ENCODE measurements at regions not wholly inside any gene's neighbourhood (a gene's known extent, or its start where the extent isn't known, plus 50 kb on each side); places are given as distances from the start of the nearest gene placed in this dataset.

DNA sequence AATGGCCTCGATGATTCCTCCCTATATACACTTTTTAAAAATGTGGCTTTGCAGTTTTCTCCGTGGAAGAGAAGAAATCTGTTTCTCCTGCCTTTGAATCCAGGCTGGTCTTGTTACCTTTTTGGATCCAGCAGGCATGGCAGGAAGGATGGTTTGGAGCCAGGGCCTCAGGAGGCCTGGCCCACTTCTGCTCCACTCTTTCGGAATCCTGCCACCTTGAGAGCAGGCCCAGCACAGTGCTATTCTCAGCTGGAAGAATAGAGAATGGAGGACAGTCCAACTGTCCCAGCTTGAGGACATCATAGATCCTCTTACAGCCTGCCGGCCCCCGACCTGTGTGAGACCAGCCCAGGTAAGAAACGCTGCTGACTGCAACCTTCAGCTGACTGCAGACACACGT, 421.5 kb downstream of the FUT8 start:
- TF ChIP-seq, protein P1, sequence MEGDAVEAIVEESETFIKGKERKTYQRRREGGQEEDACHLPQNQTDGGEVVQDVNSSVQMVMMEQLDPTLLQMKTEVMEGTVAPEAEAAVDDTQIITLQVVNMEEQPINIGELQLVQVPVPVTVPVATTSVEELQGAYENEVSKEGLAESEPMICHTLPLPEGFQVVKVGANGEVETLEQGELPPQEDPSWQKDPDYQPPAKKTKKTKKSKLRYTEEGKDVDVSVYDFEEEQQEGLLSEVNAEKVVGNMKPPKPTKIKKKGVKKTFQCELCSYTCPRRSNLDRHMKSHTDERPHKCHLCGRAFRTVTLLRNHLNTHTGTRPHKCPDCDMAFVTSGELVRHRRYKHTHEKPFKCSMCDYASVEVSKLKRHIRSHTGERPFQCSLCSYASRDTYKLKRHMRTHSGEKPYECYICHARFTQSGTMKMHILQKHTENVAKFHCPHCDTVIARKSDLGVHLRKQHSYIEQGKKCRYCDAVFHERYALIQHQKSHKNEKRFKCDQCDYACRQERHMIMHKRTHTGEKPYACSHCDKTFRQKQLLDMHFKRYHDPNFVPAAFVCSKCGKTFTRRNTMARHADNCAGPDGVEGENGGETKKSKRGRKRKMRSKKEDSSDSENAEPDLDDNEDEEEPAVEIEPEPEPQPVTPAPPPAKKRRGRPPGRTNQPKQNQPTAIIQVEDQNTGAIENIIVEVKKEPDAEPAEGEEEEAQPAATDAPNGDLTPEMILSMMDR (IDR thresholded peaks at IDR 0.05; ENCODE audit: low read depth, low read length), result no peak
- H3K4me3 ChIP-seq (ENCODE audit: low read depth, low read length), result no peak overlapping the region

DNA sequence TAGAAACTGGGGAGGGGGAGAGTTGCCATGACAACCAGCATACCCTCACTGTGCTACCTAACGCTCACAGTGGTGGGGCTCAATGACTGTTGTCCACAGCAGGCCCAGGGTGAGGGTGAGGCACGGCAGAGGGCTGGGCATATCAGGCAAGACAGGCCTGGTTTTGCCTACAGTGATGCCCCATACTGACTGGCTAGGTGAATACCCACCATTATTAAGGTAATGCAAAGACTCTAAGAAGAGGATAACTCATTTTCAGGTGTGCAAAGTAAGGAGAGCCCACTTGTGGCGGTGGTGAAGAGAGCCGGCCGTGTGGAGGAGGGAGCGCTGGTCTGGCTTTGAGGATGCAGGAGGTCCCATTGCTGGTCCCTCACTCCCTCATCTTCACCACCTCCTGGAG, 422.3 kb downstream of the FUT8 start:
- TF ChIP-seq, protein P1 (IDR thresholded peaks at IDR 0.05; ENCODE audit: low read depth, low read length), result no peak
- no peak overlapping the region for H3K4me3 ChIP-seq (ENCODE audit: low read depth, low read length)

DNA sequence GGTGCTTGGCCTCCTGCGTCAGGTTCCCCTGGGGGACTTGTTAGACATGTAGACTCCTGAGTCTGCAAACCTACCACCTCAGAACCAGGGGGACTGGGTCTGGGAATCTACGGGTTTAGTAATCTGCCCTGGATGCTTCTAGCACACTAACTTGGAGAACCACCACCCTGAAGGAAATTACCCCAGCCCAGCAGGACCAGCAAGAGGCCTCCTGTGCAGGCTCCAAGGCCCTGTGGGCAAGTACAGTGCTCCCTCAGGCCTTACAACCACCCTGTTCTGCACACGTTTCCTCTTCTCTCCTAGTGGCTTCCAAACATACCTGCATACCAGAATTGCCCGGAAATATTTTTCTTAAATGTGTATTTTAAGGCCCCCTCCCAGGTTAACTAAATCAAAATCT, 423.0 kb downstream of the FUT8 start:
- TF ChIP-seq, protein P1 (IDR thresholded peaks at IDR 0.05; ENCODE audit: low read depth, low read length), result no peak
- H3K4me3 ChIP-seq (ENCODE audit: low read depth, low read length), result no peak overlapping the region

DNA sequence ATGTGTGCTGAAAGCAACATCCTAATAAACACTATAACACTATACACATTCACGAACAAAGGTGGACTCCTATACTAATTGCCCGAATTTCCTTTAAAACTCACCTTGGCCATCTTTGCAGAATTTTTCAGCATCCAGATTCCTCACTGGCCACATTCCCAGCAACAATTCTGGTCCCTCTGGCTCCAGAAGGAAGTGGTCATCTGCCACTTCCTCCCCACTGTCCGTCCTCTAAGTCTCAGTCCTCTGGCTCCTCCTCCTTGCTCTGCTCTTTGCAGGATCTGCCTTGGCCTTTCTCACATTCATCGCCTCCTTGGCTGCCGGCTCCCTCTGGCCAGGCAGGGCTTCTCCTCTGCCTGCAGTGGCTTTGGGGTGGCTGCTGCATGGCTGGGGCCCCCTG, 426.0 kb downstream of the FUT8 start:
- TF ChIP-seq, protein P1 (IDR thresholded peaks at IDR 0.05; ENCODE audit: low read depth, low read length), result no peak

DNA sequence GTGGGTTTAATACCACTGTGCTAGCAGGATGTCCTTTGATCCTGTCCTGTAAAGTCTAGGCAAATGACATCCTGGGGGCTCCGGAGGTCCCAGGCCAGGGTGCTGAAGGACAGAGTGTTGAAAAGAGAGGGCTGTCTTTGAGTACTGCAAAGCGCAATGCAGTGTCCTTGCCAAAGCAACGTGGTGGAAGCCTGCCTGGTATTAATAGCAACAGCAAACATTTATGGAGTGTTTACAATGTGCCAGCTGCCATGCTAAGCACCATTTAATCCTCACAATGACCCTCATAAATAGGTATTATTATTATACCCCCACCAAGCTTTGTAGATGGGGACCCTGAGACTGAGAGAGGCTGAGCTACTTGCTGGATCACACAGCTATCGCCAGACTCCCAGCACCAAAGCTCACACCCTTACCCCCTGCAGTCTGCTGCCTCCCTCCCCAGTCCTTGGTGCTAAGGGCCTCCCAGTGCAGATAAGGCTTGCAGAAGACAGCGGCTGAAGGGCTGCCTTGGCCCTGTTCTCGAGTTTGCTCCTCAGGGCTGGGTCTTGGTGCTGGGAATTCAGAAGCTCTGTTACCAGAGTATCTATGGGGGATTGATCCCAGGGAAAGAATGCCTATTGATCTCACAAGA, 427.7 kb downstream of the FUT8 start:
- H3K4me3 ChIP-seq (ENCODE audit: low read depth, low read length), result no peak overlapping the region
- TF ChIP-seq, protein P1 (IDR thresholded peaks at IDR 0.05; ENCODE audit: low read depth, low read length), result no peak

More for the DNA sequence above, 426.0 kb downstream of the FUT8 start:
- no peak overlapping the region for H3K4me3 ChIP-seq (ENCODE audit: low read depth, low read length)

DNA sequence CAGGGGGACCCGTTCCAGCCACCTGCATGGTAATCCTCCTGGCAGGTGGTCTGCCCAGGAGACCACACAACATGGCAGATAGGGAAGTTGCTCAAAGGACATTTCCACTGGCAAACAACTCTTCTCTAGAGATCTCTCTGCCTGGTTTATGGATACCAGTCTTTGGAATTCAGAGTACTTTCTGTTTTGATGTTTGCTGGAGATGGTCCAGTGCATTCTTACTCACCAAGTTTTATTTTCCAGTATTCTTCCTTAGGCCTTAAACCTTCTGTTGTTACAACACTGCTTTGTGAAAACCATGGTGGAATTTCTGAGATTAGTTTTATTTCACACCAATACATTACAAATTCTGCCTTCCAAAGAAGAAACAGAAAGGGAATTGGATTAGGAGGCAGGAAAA, 428.3 kb downstream of the FUT8 start:
- H3K4me3 ChIP-seq (ENCODE audit: low read depth, low read length), result no peak overlapping the region
- TF ChIP-seq, protein P1 (IDR thresholded peaks at IDR 0.05; ENCODE audit: low read depth, low read length), result no peak

DNA sequence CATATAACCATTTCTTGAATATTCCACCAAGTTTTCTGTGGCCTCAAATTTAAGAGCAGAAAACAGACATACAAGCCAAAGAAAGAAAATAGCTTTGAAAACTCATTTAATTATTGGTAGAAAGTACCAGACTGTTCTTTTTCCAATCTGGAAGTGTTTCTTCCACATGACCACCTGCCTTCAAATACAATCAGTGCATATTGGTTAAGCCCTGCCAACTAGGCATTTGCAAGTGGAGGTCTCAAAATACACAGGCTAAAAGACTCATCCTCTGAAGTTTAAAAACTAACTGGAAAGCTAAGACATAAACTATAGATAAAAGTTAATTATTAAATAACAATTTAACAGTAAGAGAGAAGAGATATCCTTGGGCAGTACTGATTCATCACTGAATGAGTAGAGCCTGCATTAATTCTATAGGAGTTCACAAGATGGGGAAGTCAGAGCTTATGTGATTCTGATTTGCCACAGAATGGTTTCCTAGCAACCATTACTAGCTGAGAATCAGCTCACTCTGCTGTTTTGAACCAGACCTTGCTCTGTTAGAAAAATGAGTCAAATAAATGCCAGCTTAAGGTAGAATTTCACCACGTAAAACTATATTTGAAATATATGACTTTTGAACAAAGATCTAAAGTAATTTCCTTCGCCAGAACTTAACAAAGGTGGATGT, 433.8 kb downstream of the FUT8 start:
- TF ChIP-seq, protein P1 (IDR thresholded peaks at IDR 0.05; ENCODE audit: low read depth, low read length), result no peak

More for the DNA sequence above, 433.8 kb downstream of the FUT8 start:
- no peak overlapping the region for H3K4me3 ChIP-seq (ENCODE audit: low read depth, low read length)
